ENCODE measurements at regions not wholly inside any gene's neighbourhood (a gene's known extent, or its start where the extent isn't known, plus 50 kb on each side); places are given as distances from the start of the nearest gene placed in this dataset.

GRCh38 chr2:16278421-16279200 is 338.3 kb downstream of the MYCN start:
- ATAC-seq (replicated peaks in 6 of 8): no peak
- in situ Hi-C loops (cut with MboI; ENCODE audit: low pct_unique_long_range_greater_than_20kb in 2 of 9, low sequenced_read_pairs in 9 of 9, unreplicated experiment in 9 of 9): loop anchor here in 2 of 9 experiments (25.0 kb wide), 2 partner anchors 341 to 641 kb away; partner anchors contain the start of gene MYCN (in 2 of the 2)

GRCh38 chr2:16277117-16277516 is 336.8 kb downstream of the MYCN start:
- WGBS, 10 experiments: 0 to 100% (median 57%) methylated on average over 1 to 2 of the region's 2 CpGs; no CpG with 5 or more reads in 6 of the 10 experiments
- Histone ChIP-seq H3K4me1 (replicated peaks in 1 of 2) (no peaks in the 10 kb centered on the region), H3K27ac (no peak overlapping the region), H3K4me3 (no peak overlapping the region)
- in situ Hi-C loops (cut with MboI; ENCODE audit: low pct_unique_long_range_greater_than_20kb in 2 of 9, low sequenced_read_pairs in 9 of 9, unreplicated experiment in 9 of 9): loop anchor here in 2 of 9 experiments (25.0 kb wide), 2 partner anchors 340 to 640 kb away; partner anchors contain the start of gene MYCN (in 2 of the 2)
- no peak for ATAC-seq (replicated peaks in 6 of 8)

More at GRCh38 chr2:16278421-16279200, 338.3 kb downstream of the MYCN start:
- Histone ChIP-seq H3K27ac (no peak overlapping the region), H3K4me1 (replicated peaks in 1 of 2) (no peaks in the 10 kb centered on the region), H3K4me3 (no peak overlapping the region)
- WGBS, 10 experiments: 17 to 100% (median 72%) methylated on average over 3 to 7 of the region's 8 CpGs; no CpG with 5 or more reads in 2 of the 10 experiments

GRCh38 chr2:16275661-16276060 is 335.3 kb downstream of the MYCN start:
- no peaks in the 10 kb centered on the region for H3K4me1 ChIP-seq (replicated peaks in 1 of 2)
- H3K27ac ChIP-seq: no peak overlapping the region
- in situ Hi-C loops (cut with MboI; ENCODE audit: low pct_unique_long_range_greater_than_20kb in 2 of 9, low sequenced_read_pairs in 9 of 9, unreplicated experiment in 9 of 9): loop anchor here in 2 of 9 experiments (25.0 kb wide), 2 partner anchors 338 to 638 kb away; partner anchors contain the start of gene MYCN (in 2 of the 2)
- no peak overlapping the region for H3K4me3 ChIP-seq
- WGBS, 10 experiments: 0 to 92% (median 48%) methylated on average over 2 to 4 of the region's 4 CpGs; no CpG with 5 or more reads in 2 of the 10 experiments
- no peak for ATAC-seq (replicated peaks in 6 of 8)

GRCh38 chr2:16275131-16275530 is 334.8 kb downstream of the MYCN start:
- Histone ChIP-seq H3K4me3 (no peak overlapping the region), H3K4me1 (replicated peaks in 1 of 2) (no peaks in the 10 kb centered on the region), H3K27ac (no peak overlapping the region)
- no peak for ATAC-seq (replicated peaks in 6 of 8)
- in situ Hi-C loops (cut with MboI; ENCODE audit: low pct_unique_long_range_greater_than_20kb in 2 of 9, low sequenced_read_pairs in 9 of 9, unreplicated experiment in 9 of 9): loop anchor here in 2 of 9 experiments (25.0 kb wide), 2 partner anchors 338 to 638 kb away; partner anchors contain the start of gene MYCN (in 2 of the 2)
- WGBS, 10 experiments: 0 to 100% (median 93%) methylated on average over 1 to 4 of the region's 4 CpGs; no CpG with 5 or more reads in 3 of the 10 experiments

GRCh38 chr2:16273111-16273510 is 332.8 kb downstream of the MYCN start:
- Histone ChIP-seq H3K27ac (no peak overlapping the region), H3K4me3 (no peak overlapping the region), H3K4me1 (replicated peaks in 1 of 2) (no peaks in the 10 kb centered on the region)
- in situ Hi-C loops (cut with MboI; ENCODE audit: low pct_unique_long_range_greater_than_20kb in 2 of 9, low sequenced_read_pairs in 9 of 9, unreplicated experiment in 9 of 9): no loop called here
- ATAC-seq (replicated peaks in 6 of 8): no peak

- Histone ChIP-seq H3K4me1 (replicated peaks in 1 of 2) (no peaks in the 10 kb centered on the region), H3K27ac (no peak overlapping the region), H3K4me3 (no peak overlapping the region)
- 0 to 100% (median 88%) methylated on average over 1 to 9 of the region's 10 CpGs; no CpG with 5 or more reads in 1 of the 10 experiments for WGBS, 10 experiments
- no peak for ATAC-seq (replicated peaks in 6 of 8)
- in situ Hi-C loops (cut with MboI; ENCODE audit: low pct_unique_long_range_greater_than_20kb in 2 of 9, low sequenced_read_pairs in 9 of 9, unreplicated experiment in 9 of 9): no loop called here
These were observed 331.9 kb downstream of the MYCN start for GRCh38 chr2:16272038-16272788.

- H3K4me3 ChIP-seq: no peak overlapping the region
- in situ Hi-C loops (cut with MboI; ENCODE audit: low pct_unique_long_range_greater_than_20kb in 2 of 9, low sequenced_read_pairs in 9 of 9, unreplicated experiment in 9 of 9): no loop called here
- ATAC-seq (replicated peaks in 6 of 8): no peak
- no peak overlapping the region for H3K27ac ChIP-seq
- 0 to 79% (median 25%) methylated on average over 1 to 2 of the region's 2 CpGs; no CpG with 5 or more reads in 4 of the 10 experiments for WGBS, 10 experiments
- H3K4me1 ChIP-seq (replicated peaks in 1 of 2): no peaks in the 10 kb centered on the region
These were observed 331.0 kb downstream of the MYCN start for GRCh38 chr2:16271231-16271896.

- ATAC-seq (replicated peaks in 6 of 8): no peak
- 0 to 100% (median 80%) methylated on average over 1 to 4 of the region's 4 CpGs; no CpG with 5 or more reads in 3 of the 10 experiments for WGBS, 10 experiments
- in situ Hi-C loops (cut with MboI; ENCODE audit: low pct_unique_long_range_greater_than_20kb in 2 of 9, low sequenced_read_pairs in 9 of 9, unreplicated experiment in 9 of 9): no loop called here
These were observed 330.1 kb downstream of the MYCN start for GRCh38 chr2:16270441-16270840.

GRCh38 chr2:16268301-16269000 is 328.1 kb downstream of the MYCN start:
- in situ Hi-C loops (cut with MboI; ENCODE audit: low pct_unique_long_range_greater_than_20kb in 2 of 9, low sequenced_read_pairs in 9 of 9, unreplicated experiment in 9 of 9): no loop called here
- H3K4me3 ChIP-seq: no peak overlapping the region
- no peaks in the 10 kb centered on the region for H3K4me1 ChIP-seq (replicated peaks in 1 of 2)
- H3K27ac ChIP-seq: no peak overlapping the region
- no peak for ATAC-seq (replicated peaks in 6 of 8)
- WGBS, 10 experiments: 0 to 100% (median 60%) methylated on average over 1 to 3 of the region's 3 CpGs; no CpG with 5 or more reads in 1 of the 10 experiments

More at GRCh38 chr2:16270441-16270840, 330.1 kb downstream of the MYCN start:
- H3K27ac ChIP-seq: no peak overlapping the region
- H3K4me3 ChIP-seq: no peak overlapping the region
- H3K4me1 ChIP-seq (replicated peaks in 1 of 2): no peaks in the 10 kb centered on the region

GRCh38 chr2:16266571-16266970 is 326.2 kb downstream of the MYCN start:
- Histone ChIP-seq H3K27ac (no peak overlapping the region), H3K4me1 (replicated peaks in 1 of 2) (no peaks in the 10 kb centered on the region), H3K4me3 (no peak overlapping the region)
- in situ Hi-C loops (cut with MboI; ENCODE audit: low pct_unique_long_range_greater_than_20kb in 2 of 9, low sequenced_read_pairs in 9 of 9, unreplicated experiment in 9 of 9): no loop called here
- 10 to 100% (median 95%) methylated on average over 1 to 11 of the region's 11 CpGs for WGBS, 10 experiments
- ATAC-seq (replicated peaks in 6 of 8): no peak

- H3K4me3 ChIP-seq: no peak overlapping the region
- peaks cover 3 to 10% of the 10 kb centered on the region in 2 donors for H3K4me1 ChIP-seq (replicated peaks in 1 of 2)
- no peak for ATAC-seq (replicated peaks in 6 of 8)
- 0 to 100% (median 83%) methylated on average over 1 to 2 of the region's 4 CpGs; no CpG with 5 or more reads in 5 of the 10 experiments for WGBS, 10 experiments
- H3K27ac ChIP-seq: no peak overlapping the region
- in situ Hi-C loops (cut with MboI; ENCODE audit: low pct_unique_long_range_greater_than_20kb in 2 of 9, low sequenced_read_pairs in 9 of 9, unreplicated experiment in 9 of 9): no loop called here
These were observed 324.7 kb downstream of the MYCN start for GRCh38 chr2:16264931-16265540.

- Histone ChIP-seq H3K4me3 (no peak overlapping the region), H3K27ac (no peak overlapping the region), H3K4me1 (replicated peaks in 1 of 2) (peaks cover 3 to 12% of the 10 kb centered on the region in 2 donors)
- in situ Hi-C loops (cut with MboI; ENCODE audit: low pct_unique_long_range_greater_than_20kb in 2 of 9, low sequenced_read_pairs in 9 of 9, unreplicated experiment in 9 of 9): no loop called here
- 0 to 100% (median 85%) methylated on average over 1 to 4 of the region's 4 CpGs for WGBS, 10 experiments
- no peak for ATAC-seq (replicated peaks in 6 of 8)
These were observed 324.1 kb downstream of the MYCN start for GRCh38 chr2:16264491-16264890.

All from motor neuron (in vitro differentiated cells).